ENCODE measurements at regions not wholly inside any gene's neighbourhood (a gene's known extent, or its start where the extent isn't known, plus 50 kb on each side); places are given as distances from the start of the nearest gene placed in this dataset.

GRCh38 chr4:162727766-162728165, 438.9 kb downstream of the NAF1 start (continued):
- TF ChIP-seq, protein P1, sequence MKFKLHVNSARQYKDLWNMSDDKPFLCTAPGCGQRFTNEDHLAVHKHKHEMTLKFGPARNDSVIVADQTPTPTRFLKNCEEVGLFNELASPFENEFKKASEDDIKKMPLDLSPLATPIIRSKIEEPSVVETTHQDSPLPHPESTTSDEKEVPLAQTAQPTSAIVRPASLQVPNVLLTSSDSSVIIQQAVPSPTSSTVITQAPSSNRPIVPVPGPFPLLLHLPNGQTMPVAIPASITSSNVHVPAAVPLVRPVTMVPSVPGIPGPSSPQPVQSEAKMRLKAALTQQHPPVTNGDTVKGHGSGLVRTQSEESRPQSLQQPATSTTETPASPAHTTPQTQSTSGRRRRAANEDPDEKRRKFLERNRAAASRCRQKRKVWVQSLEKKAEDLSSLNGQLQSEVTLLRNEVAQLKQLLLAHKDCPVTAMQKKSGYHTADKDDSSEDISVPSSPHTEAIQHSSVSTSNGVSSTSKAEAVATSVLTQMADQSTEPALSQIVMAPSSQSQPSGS (IDR thresholded peaks at IDR 0.05; ENCODE audit: low read length): no peak
- no peak for TF ChIP-seq HDAC2 (IDR thresholded peaks at IDR 0.05)
- no peak for TF ChIP-seq STAT3 (IDR thresholded peaks at IDR 0.05; ENCODE audit: low read depth, low read length)

DNA sequence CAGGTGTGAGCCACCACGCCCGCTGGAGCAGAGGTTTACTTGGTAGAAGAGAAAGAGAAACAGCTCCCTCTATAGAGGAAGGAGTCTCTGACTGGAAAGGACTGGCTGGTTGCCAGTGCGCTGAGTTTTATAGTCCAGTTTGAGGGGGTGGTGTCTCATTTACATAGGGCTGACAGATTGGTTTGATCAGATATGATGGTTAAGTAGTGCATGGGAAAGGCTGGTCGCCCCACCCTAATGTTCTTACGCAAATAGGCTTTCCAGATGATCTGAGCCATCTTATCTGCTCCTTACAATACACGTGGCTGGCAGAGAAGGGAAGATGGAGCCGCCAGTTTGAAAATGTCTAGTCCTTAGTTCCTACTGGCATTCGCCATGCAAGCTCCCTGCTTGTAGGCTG, 439.5 kb downstream of the NAF1 start:
- ChIA-PET RAD21 (ENCODE audit: unreplicated experiment) (no interaction called here), SMC1A (ENCODE audit: uncharacterized antibody, unreplicated experiment) (no interaction called here), CTCF (no interaction called here), POLR2A (no interaction called here)
- H3K9me3 ChIP-seq (replicated peaks; ENCODE audit: control insufficient read depth, insufficient read depth, low read length): no peaks in the 10 kb centered on the region
- H3K4me1 ChIP-seq (ENCODE audit: control insufficient read depth, insufficient read depth, low read length): no peaks in the 10 kb centered on the region
- in situ Hi-C loops (cut with MboI): no loop called here
- H3K27me3 ChIP-seq (replicated peaks in 1 of 2; ENCODE audit: control insufficient read depth in 2 of 2, insufficient read depth in 2 of 2, low read length in 1 of 2): no peaks in the 10 kb centered on the region
- no peaks in the 10 kb centered on the region for H4K20me1 ChIP-seq (ENCODE audit: control insufficient read depth, insufficient read depth)
- H3K27ac ChIP-seq (ENCODE audit: control insufficient read depth, insufficient read depth): no peak overlapping the region
- H3K36me3 ChIP-seq (ENCODE audit: control insufficient read depth in 2 of 2, insufficient read depth in 2 of 2, low read length in 1 of 2): no peaks in the 10 kb centered on the region
- no TSS peak for BruUV-seq (replicated peaks)
- FAIRE-seq (no peak), ATAC-seq (no peak), DNase-seq (ENCODE audit: low read depth, low spot score) (no peak)
- H2AFZ ChIP-seq (ENCODE audit: control insufficient read depth, low read depth, low read length): no peak overlapping the region
- intact Hi-C loops (cut with micrococcal nuclease; ENCODE audit: unreplicated experiment): no loop called here
- no peak overlapping the region for H3K4me2 ChIP-seq (ENCODE audit: control insufficient read depth, insufficient read depth)
- TF ChIP-seq ZNF207 (IDR thresholded peaks at IDR 0.05; ENCODE audit: borderline replicate concordance) (no peak), MEF2B (IDR thresholded peaks at IDR 0.05; ENCODE audit: partially characterized antibody, poor library complexity, severe bottlenecking) (no peak), BCLAF1 (IDR thresholded peaks at IDR 0.05) (no peak), RAD21 (IDR thresholded peaks at IDR 0.05; ENCODE audit: insufficient read depth, low read depth, low read length) (no peak), HDAC2 (IDR thresholded peaks at IDR 0.05) (no peak), CEBPB (IDR thresholded peaks at IDR 0.05; ENCODE audit: borderline replicate concordance in 1 of 2, low read depth in 2 of 2, low read length in 2 of 2) (no peak), ZNF274 (IDR thresholded peaks at IDR 0.05; ENCODE audit: insufficient read depth, insufficient read length) (no peak)
- TF ChIP-seq, protein P2, sequence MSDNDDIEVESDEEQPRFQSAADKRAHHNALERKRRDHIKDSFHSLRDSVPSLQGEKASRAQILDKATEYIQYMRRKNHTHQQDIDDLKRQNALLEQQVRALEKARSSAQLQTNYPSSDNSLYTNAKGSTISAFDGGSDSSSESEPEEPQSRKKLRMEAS (IDR thresholded peaks at IDR 0.05; ENCODE audit: low read depth, low read length): no peak
- TF ChIP-seq, protein P3, sequence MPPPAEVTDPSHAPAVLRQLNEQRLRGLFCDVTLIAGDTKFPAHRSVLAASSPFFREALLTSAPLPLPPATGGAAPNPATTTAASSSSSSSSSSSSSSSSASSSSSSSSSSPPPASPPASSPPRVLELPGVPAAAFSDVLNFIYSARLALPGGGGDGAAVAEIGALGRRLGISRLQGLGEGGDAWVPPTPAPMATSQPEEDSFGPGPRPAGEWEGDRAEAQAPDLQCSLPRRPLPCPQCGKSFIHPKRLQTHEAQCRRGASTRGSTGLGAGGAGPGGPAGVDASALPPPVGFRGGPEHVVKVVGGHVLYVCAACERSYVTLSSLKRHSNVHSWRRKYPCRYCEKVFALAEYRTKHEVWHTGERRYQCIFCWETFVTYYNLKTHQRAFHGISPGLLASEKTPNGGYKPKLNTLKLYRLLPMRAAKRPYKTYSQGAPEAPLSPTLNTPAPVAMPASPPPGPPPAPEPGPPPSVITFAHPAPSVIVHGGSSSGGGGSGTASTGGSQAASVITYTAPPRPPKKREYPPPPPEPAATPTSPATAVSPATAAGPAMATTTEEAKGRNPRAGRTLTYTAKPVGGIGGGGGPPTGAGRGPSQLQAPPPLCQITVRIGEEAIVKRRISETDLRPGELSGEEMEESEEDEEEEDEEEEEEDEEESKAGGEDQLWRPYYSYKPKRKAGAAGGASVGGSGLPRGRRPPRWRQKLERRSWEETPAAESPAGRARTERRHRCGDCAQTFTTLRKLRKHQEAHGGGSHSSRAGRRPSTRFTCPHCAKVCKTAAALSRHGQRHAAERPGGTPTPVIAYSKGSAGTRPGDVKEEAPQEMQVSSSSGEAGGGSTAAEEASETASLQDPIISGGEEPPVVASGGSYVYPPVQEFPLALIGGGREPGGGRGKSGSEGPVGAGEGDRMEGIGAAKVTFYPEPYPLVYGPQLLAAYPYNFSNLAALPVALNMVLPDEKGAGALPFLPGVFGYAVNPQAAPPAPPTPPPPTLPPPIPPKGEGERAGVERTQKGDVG (CRISPR knock-in tag; IDR thresholded peaks at IDR 0.05): no peak
- no peak overlapping the region for H3K9ac ChIP-seq (ENCODE audit: control insufficient read depth, insufficient read depth, low read length)
- H3K79me2 ChIP-seq (ENCODE audit: control insufficient read depth, insufficient read depth, low read length): no peaks in the 10 kb centered on the region
- 32% methylated on average over 8 of the region's 8 CpGs for WGBS (ENCODE audit: insufficient coverage, insufficient replicate concordance, low lambda C conversion rate, missing lambda C conversion rate)
- no peak overlapping the region for H3K4me3 ChIP-seq

All from GM12878 (cell line).